CD4-positive, alpha-beta T cell (primary cell): ENCODE measurements at regions not wholly inside any gene's neighbourhood (a gene's known extent, or its start where the extent isn't known, plus 50 kb on each side); places are given as distances from the start of the nearest gene placed in this dataset.

Experiments used
- ATAC-seq: fragments of 200-7000 bp; cut with Tn5 transposase; one replicate; pipeline ENCODE4 v1.10.0; 2022; ENCODE audit warnings: mild to moderate bottlenecking; ENCODE audit not compliant: poor library complexity
- CTCF ChIA-PET: fragments of 350-600 bp; sonication (Branson Sonifier 250); formaldehyde crosslinking; loops from one replicate; lab custom pipeline; 2021; ENCODE audit warnings: antibody characterized with exemption, inconsistent platforms; lab: Charles Lee
- POLR2A ChIA-PET: fragments of 350-600 bp; sonication (Branson Sonifier 250); formaldehyde crosslinking; loops from one replicate; lab custom pipeline; 2021; ENCODE audit warnings: antibody characterized with exemption, inconsistent platforms; lab: Charles Lee
- DNase-seq, 14 experiments: peaks; one replicate each; pipeline ENCODE4 v3.0.0-alpha.2; 2013 to 2020; ENCODE audit warnings: mixed read lengths in 2 of 14
- H3K27ac ChIP-seq, 2 donors: one replicate each; pipeline versions ENCODE4 v1.5.1 to v1.7.0; 2013; ENCODE audit warnings: low read length in 2 of 2, low read depth in 1 of 2, mild to moderate bottlenecking in 1 of 2
- H3K27me3 ChIP-seq, 2 experiments: 1 replicate in 1 of 2; 2 replicates in 1 of 2; pipeline versions ENCODE4 v1.6.1 to v1.7.0; 2013; ENCODE audit warnings: low read length in 2 of 2, control low read depth in 1 of 2, mild to moderate bottlenecking in 1 of 2, moderate library complexity in 1 of 2; ENCODE audit not compliant: insufficient read depth in 2 of 2, control insufficient read depth in 1 of 2
- H3K36me3 ChIP-seq: one replicate; pipeline ENCODE4 v1.6.1; 2013; ENCODE audit warnings: low read length, control low read depth; ENCODE audit not compliant: insufficient read depth
- H3K4me1 ChIP-seq: one replicate; pipeline ENCODE4 v1.6.1; 2013; ENCODE audit warnings: low read length, control low read depth; ENCODE audit not compliant: insufficient read depth
- H3K4me3 ChIP-seq: one replicate; pipeline ENCODE4 v1.5.1; 2013; ENCODE audit warnings: mild to moderate bottlenecking, low read length, moderate library complexity
- H3K9me3 ChIP-seq, 2 experiments: 1 replicate in 1 of 2; 2 replicates in 1 of 2; pipeline versions ENCODE4 v1.6.1 to v1.7.0; 2013; ENCODE audit warnings: low read length in 2 of 2, mild to moderate bottlenecking in 2 of 2, control low read depth in 1 of 2, moderate library complexity in 1 of 2; ENCODE audit not compliant: control insufficient read depth in 1 of 2, insufficient read depth in 1 of 2
- H3K27ac Mint-ChIP-seq: one replicate; pipeline ENCODE4 v1.8.0; 2020; ENCODE audit warnings: mixed read lengths
- H3K27me3 Mint-ChIP-seq: one replicate; pipeline ENCODE4 v1.8.0; 2021; ENCODE audit warnings: mixed read lengths
- H3K36me3 Mint-ChIP-seq: one replicate; pipeline ENCODE4 v1.8.0; 2021; ENCODE audit warnings: low read depth, mixed read lengths
- H3K4me1 Mint-ChIP-seq: one replicate; pipeline ENCODE4 v1.8.0; 2021; ENCODE audit warnings: low read depth, mixed read lengths
- H3K4me3 Mint-ChIP-seq: one replicate; pipeline ENCODE4 v1.8.0; 2020; ENCODE audit warnings: mild to moderate bottlenecking, mixed read lengths
- H3K9me3 Mint-ChIP-seq: one replicate; pipeline ENCODE4 v1.8.0; 2020; ENCODE audit warnings: mixed read lengths
- intact Hi-C, 2 experiments: fragments of 100-400 bp; cut with DNase I in 1 of 2; cut with micrococcal nuclease in 1 of 2; formaldehyde crosslinking; loops; one replicate each; pipeline versions ENCODE4 v1.15.1 to v1.9.0; 2023 to 2025; cut with DNase I, micrococcal nuclease
- TF ChIP-seq, protein P1 (sequence below): fragments of 200-600 bp; IDR thresholded peaks from one replicate; pipeline ENCODE4 v1.8.0; 2022; ENCODE audit warnings: antibody characterized with exemption, mild to moderate bottlenecking

DNA sequence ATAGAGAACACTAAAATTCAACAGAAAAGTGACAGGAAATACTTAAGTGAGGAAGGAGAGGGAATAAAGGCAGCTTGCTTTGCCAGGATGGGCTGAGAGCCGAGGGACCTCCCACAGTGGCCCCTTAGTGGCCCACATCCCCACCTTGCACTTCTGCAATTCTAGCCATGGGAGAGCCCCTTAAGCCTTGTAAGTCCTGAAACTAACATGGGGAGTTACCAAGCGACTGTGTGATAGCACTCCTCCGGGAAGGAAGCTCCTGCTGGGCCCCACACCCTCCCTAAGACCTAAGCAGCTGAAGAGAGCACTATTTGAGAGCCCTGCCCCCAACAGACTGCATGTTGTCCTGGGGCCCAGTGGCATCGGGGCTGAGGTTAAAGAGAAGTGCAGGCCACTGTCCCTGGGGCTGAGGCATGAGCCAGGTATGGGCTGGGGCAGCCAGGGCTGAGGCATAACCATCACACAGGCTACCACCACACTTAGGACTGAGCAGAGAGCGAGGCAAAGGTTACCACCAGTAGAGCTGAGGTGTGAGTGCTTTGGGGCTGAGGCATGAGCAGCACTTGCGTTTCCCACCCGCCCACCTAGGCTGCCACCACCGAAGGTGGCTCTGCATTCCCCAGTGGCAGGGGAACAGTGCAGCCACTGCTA lies 301.8 kb upstream of the TRPC7 start:
- DNase-seq (no peak), ATAC-seq (no peak)
- Mint-ChIP-seq H3K27ac (no peak overlapping the region), H3K36me3 (no peaks in the 10 kb centered on the region), H3K4me3 (no peak overlapping the region), H3K4me1 (no peaks in the 10 kb centered on the region), H3K27me3 (peaks cover 7% of the 10 kb centered on the region), H3K9me3 (peaks cover 4% of the 10 kb centered on the region)
- ChIA-PET POLR2A (no interaction called here), CTCF (no interaction called here)
- intact Hi-C loops = no loop called here
- no peaks in the 10 kb centered on the region for H3K4me1 ChIP-seq
- peaks cover 0 to 12% of the 10 kb centered on the region in 2 experiments for H3K9me3 ChIP-seq
- no peaks in the 10 kb centered on the region for H3K27me3 ChIP-seq
- H3K4me3 ChIP-seq = no peak overlapping the region
- no peak overlapping the region for H3K27ac ChIP-seq
- H3K36me3 ChIP-seq = no peaks in the 10 kb centered on the region
- TF ChIP-seq, protein P1, sequence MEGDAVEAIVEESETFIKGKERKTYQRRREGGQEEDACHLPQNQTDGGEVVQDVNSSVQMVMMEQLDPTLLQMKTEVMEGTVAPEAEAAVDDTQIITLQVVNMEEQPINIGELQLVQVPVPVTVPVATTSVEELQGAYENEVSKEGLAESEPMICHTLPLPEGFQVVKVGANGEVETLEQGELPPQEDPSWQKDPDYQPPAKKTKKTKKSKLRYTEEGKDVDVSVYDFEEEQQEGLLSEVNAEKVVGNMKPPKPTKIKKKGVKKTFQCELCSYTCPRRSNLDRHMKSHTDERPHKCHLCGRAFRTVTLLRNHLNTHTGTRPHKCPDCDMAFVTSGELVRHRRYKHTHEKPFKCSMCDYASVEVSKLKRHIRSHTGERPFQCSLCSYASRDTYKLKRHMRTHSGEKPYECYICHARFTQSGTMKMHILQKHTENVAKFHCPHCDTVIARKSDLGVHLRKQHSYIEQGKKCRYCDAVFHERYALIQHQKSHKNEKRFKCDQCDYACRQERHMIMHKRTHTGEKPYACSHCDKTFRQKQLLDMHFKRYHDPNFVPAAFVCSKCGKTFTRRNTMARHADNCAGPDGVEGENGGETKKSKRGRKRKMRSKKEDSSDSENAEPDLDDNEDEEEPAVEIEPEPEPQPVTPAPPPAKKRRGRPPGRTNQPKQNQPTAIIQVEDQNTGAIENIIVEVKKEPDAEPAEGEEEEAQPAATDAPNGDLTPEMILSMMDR = no peak

DNA sequence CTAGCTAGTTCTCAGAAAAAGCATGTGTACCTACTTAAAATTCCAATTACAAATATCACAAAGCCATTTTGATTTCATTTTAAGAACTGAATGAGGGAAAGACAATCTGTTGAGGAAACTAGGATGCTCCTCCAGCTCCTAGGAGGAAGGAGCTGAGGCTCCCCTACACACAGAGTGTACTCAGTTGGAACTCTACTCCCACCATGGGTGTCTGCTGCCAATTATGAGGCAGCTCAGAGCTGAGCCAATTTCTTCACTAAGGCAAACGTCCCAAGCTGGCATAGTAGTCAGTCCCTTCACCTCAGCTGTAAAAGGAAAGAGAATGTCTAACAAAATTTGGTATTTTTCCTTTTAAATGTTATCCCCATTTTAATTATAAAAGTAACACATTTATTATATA lies 300.0 kb upstream of the TRPC7 start:
- TF ChIP-seq, protein P1 = no peak
- H3K27me3 ChIP-seq = no peaks in the 10 kb centered on the region
- ChIA-PET CTCF (no interaction called here), POLR2A (no interaction called here)
- H3K9me3 ChIP-seq = peaks cover 0 to 12% of the 10 kb centered on the region in 2 experiments
- DNase-seq = no peak
- Mint-ChIP-seq H3K4me3 (no peak overlapping the region), H3K27ac (no peak overlapping the region), H3K4me1 (no peaks in the 10 kb centered on the region), H3K36me3 (no peaks in the 10 kb centered on the region), H3K9me3 (peaks cover 4% of the 10 kb centered on the region), H3K27me3 (peaks cover 7% of the 10 kb centered on the region)
- intact Hi-C loops = no loop called here
- no peak overlapping the region for H3K27ac ChIP-seq
- no peak for ATAC-seq
- H3K4me3 ChIP-seq = no peak overlapping the region
- H3K4me1 ChIP-seq = no peaks in the 10 kb centered on the region
- no peaks in the 10 kb centered on the region for H3K36me3 ChIP-seq

DNA sequence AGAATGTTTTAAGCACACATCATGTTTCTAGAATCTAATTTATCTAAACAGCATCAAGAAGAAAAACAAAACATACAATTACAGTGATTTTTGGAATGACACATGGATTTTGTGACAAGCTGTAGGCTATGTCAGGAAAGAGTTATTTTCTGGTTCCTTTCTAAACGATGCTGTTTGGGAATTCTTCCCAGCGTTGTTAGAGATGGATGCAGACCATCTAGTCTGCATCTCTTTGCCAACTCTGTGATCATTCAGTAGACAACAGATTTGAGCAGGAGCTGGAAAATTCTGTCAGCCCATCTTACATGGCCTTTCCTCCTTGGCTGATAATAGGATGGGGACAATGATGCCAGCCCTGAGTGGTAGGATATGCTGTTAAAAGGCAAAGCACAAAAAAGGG lies 295.7 kb upstream of the TRPC7 start:
- H3K27ac Mint-ChIP-seq = no peak overlapping the region

More for the DNA sequence above, 295.7 kb upstream of the TRPC7 start:
- POLR2A ChIA-PET = no interaction called here
- DNase-seq (no peak), ATAC-seq (no peak)
- Histone ChIP-seq H3K36me3 (no peaks in the 10 kb centered on the region), H3K4me3 (no peak overlapping the region), H3K27me3 (no peaks in the 10 kb centered on the region), H3K9me3 (no peaks in the 10 kb centered on the region), H3K27ac (no peak overlapping the region), H3K4me1 (no peaks in the 10 kb centered on the region)
- peaks cover 7% of the 10 kb centered on the region for H3K27me3 Mint-ChIP-seq
- CTCF ChIA-PET = no interaction called here
- no peak overlapping the region for H3K4me3 Mint-ChIP-seq
- TF ChIP-seq, protein P1 = no peak
- no peaks in the 10 kb centered on the region for H3K36me3 Mint-ChIP-seq
- intact Hi-C loops = no loop called here
- H3K9me3 Mint-ChIP-seq = peaks cover 7% of the 10 kb centered on the region
- H3K4me1 Mint-ChIP-seq = no peaks in the 10 kb centered on the region
